ENCODE measurements at regions not wholly inside any gene's neighbourhood (a gene's known extent, or its start where the extent isn't known, plus 50 kb on each side); places are given as distances from the start of the nearest gene placed in this dataset.

- Histone ChIP-seq H3K27me3 (ENCODE audit: low read depth) (no peaks in the 10 kb centered on the region), H3K4me1 (no peaks in the 10 kb centered on the region), H3K36me3 (replicated peaks) (no peaks in the 10 kb centered on the region), H3K9me3 (no peaks in the 10 kb centered on the region), H3K4me3 (no peak overlapping the region)
- no peak for DNase-seq (ENCODE audit: low spot score in 2 of 2)
- in situ Hi-C loops (cut with MboI; ENCODE audit: low sequenced_read_pairs) = no loop called here
These were observed 88.1 kb upstream of the TGFBR2 start for GRCh38 chr3:30518181-30518864.

- in situ Hi-C loops (cut with MboI; ENCODE audit: low sequenced_read_pairs) = no loop called here
- Histone ChIP-seq H3K27me3 (ENCODE audit: low read depth) (no peaks in the 10 kb centered on the region), H3K9me3 (no peaks in the 10 kb centered on the region), H3K4me1 (no peaks in the 10 kb centered on the region), H3K36me3 (replicated peaks) (no peaks in the 10 kb centered on the region), H3K4me3 (no peak overlapping the region)
- no peak for DNase-seq (ENCODE audit: low spot score in 2 of 2)
These were observed 87.5 kb upstream of the TGFBR2 start for GRCh38 chr3:30518872-30519271.

- H3K36me3 ChIP-seq (replicated peaks) = no peaks in the 10 kb centered on the region
- H3K9me3 ChIP-seq = no peaks in the 10 kb centered on the region
- DNase-seq (ENCODE audit: low spot score in 2 of 2) = no peak
- H3K4me1 ChIP-seq = no peaks in the 10 kb centered on the region
- in situ Hi-C loops (cut with MboI; ENCODE audit: low sequenced_read_pairs) = no loop called here
- no peaks in the 10 kb centered on the region for H3K27me3 ChIP-seq (ENCODE audit: low read depth)
- no peak overlapping the region for H3K4me3 ChIP-seq
These were observed 85.7 kb upstream of the TGFBR2 start for GRCh38 chr3:30520699-30521098.

- no peaks in the 10 kb centered on the region for H3K9me3 ChIP-seq
- H3K36me3 ChIP-seq (replicated peaks) = no peaks in the 10 kb centered on the region
- DNase-seq (ENCODE audit: low spot score in 2 of 2) = no peak
- no peak overlapping the region for H3K4me3 ChIP-seq
- in situ Hi-C loops (cut with MboI; ENCODE audit: low sequenced_read_pairs) = no loop called here
- H3K4me1 ChIP-seq = no peaks in the 10 kb centered on the region
- H3K27me3 ChIP-seq (ENCODE audit: low read depth) = no peaks in the 10 kb centered on the region
These were observed 85.2 kb upstream of the TGFBR2 start for GRCh38 chr3:30521156-30521715.

- no peak for DNase-seq (ENCODE audit: low spot score in 2 of 2)
- no peak overlapping the region for H3K4me3 ChIP-seq
- no peaks in the 10 kb centered on the region for H3K9me3 ChIP-seq
- no peaks in the 10 kb centered on the region for H3K27me3 ChIP-seq (ENCODE audit: low read depth)
- no peaks in the 10 kb centered on the region for H3K4me1 ChIP-seq
- H3K36me3 ChIP-seq (replicated peaks) = no peaks in the 10 kb centered on the region
- in situ Hi-C loops (cut with MboI; ENCODE audit: low sequenced_read_pairs) = no loop called here
These were observed 83.9 kb upstream of the TGFBR2 start for GRCh38 chr3:30522476-30522875.

GRCh38 chr3:30523366-30523765 is 83.0 kb upstream of the TGFBR2 start:
- Histone ChIP-seq H3K27me3 (ENCODE audit: low read depth) (no peaks in the 10 kb centered on the region), H3K4me1 (no peaks in the 10 kb centered on the region), H3K4me3 (no peak overlapping the region), H3K36me3 (replicated peaks) (no peaks in the 10 kb centered on the region), H3K9me3 (no peaks in the 10 kb centered on the region)
- DNase-seq (ENCODE audit: low spot score in 2 of 2) = no peak
- in situ Hi-C loops (cut with MboI; ENCODE audit: low sequenced_read_pairs) = no loop called here

- in situ Hi-C loops (cut with MboI; ENCODE audit: low sequenced_read_pairs) = no loop called here
- no peak for DNase-seq (ENCODE audit: low spot score in 2 of 2)
- Histone ChIP-seq H3K4me3 (no peak overlapping the region), H3K4me1 (no peaks in the 10 kb centered on the region), H3K9me3 (no peaks in the 10 kb centered on the region), H3K36me3 (replicated peaks) (no peaks in the 10 kb centered on the region), H3K27me3 (ENCODE audit: low read depth) (no peaks in the 10 kb centered on the region)
These were observed 81.9 kb upstream of the TGFBR2 start for GRCh38 chr3:30524357-30525040.

GRCh38 chr3:30526031-30526430 is 80.4 kb upstream of the TGFBR2 start:
- H3K4me3 ChIP-seq = no peak overlapping the region
- in situ Hi-C loops (cut with MboI; ENCODE audit: low sequenced_read_pairs) = no loop called here
- no peaks in the 10 kb centered on the region for H3K36me3 ChIP-seq (replicated peaks)
- DNase-seq (ENCODE audit: low spot score in 2 of 2) = no peak
- H3K4me1 ChIP-seq = no peaks in the 10 kb centered on the region
- no peaks in the 10 kb centered on the region for H3K27me3 ChIP-seq (ENCODE audit: low read depth)
- no peaks in the 10 kb centered on the region for H3K9me3 ChIP-seq

GRCh38 chr3:30527186-30527585 is 79.2 kb upstream of the TGFBR2 start:
- Histone ChIP-seq H3K27me3 (ENCODE audit: low read depth) (no peaks in the 10 kb centered on the region), H3K4me3 (no peak overlapping the region), H3K4me1 (no peaks in the 10 kb centered on the region), H3K9me3 (no peaks in the 10 kb centered on the region), H3K36me3 (replicated peaks) (no peaks in the 10 kb centered on the region)
- DNase-seq (ENCODE audit: low spot score in 2 of 2) = no peak
- in situ Hi-C loops (cut with MboI; ENCODE audit: low sequenced_read_pairs) = no loop called here

- in situ Hi-C loops (cut with MboI; ENCODE audit: low sequenced_read_pairs) = no loop called here
- H3K4me3 ChIP-seq = no peak overlapping the region
- H3K27me3 ChIP-seq (ENCODE audit: low read depth) = no peaks in the 10 kb centered on the region
- no peaks in the 10 kb centered on the region for H3K9me3 ChIP-seq
- no peak for DNase-seq (ENCODE audit: low spot score in 2 of 2)
- H3K36me3 ChIP-seq (replicated peaks) = no peaks in the 10 kb centered on the region
- H3K4me1 ChIP-seq = no peaks in the 10 kb centered on the region
These were observed 78.7 kb upstream of the TGFBR2 start for GRCh38 chr3:30527720-30528119.

GRCh38 chr3:30530084-30530483 is 76.3 kb upstream of the TGFBR2 start:
- no peaks in the 10 kb centered on the region for H3K36me3 ChIP-seq (replicated peaks)
- H3K4me3 ChIP-seq = no peak overlapping the region
- no peak for DNase-seq (ENCODE audit: low spot score in 2 of 2)
- no peaks in the 10 kb centered on the region for H3K4me1 ChIP-seq
- in situ Hi-C loops (cut with MboI; ENCODE audit: low sequenced_read_pairs) = no loop called here
- no peaks in the 10 kb centered on the region for H3K27me3 ChIP-seq (ENCODE audit: low read depth)
- no peaks in the 10 kb centered on the region for H3K9me3 ChIP-seq

- H3K4me1 ChIP-seq = no peaks in the 10 kb centered on the region
- DNase-seq (ENCODE audit: low spot score in 2 of 2) = no peak
- in situ Hi-C loops (cut with MboI; ENCODE audit: low sequenced_read_pairs) = no loop called here
These were observed 75.3 kb upstream of the TGFBR2 start for GRCh38 chr3:30531017-30531570.

GRCh38 chr3:30535525-30535924 is 70.9 kb upstream of the TGFBR2 start:
- Histone ChIP-seq H3K36me3 (replicated peaks) (no peaks in the 10 kb centered on the region), H3K4me3 (no peak overlapping the region), H3K4me1 (peaks cover 13% of the 10 kb centered on the region), H3K27me3 (ENCODE audit: low read depth) (no peaks in the 10 kb centered on the region), H3K9me3 (no peaks in the 10 kb centered on the region)
- in situ Hi-C loops (cut with MboI; ENCODE audit: low sequenced_read_pairs) = no loop called here
- no peak for DNase-seq (ENCODE audit: low spot score in 2 of 2)

More at GRCh38 chr3:30531017-30531570, 75.3 kb upstream of the TGFBR2 start:
- Histone ChIP-seq H3K27me3 (ENCODE audit: low read depth) (no peaks in the 10 kb centered on the region), H3K36me3 (replicated peaks) (no peaks in the 10 kb centered on the region), H3K4me3 (no peak overlapping the region), H3K9me3 (no peaks in the 10 kb centered on the region)

GRCh38 chr3:30538791-30539190 is 67.6 kb upstream of the TGFBR2 start:
- Histone ChIP-seq H3K4me3 (no peak overlapping the region), H3K36me3 (replicated peaks) (no peaks in the 10 kb centered on the region), H3K9me3 (no peaks in the 10 kb centered on the region), H3K4me1 (peaks cover 13% of the 10 kb centered on the region), H3K27me3 (ENCODE audit: low read depth) (no peaks in the 10 kb centered on the region)
- in situ Hi-C loops (cut with MboI; ENCODE audit: low sequenced_read_pairs) = no loop called here
- DNase-seq (ENCODE audit: low spot score in 2 of 2) = peak; percentile 41 to 75
